ENCODE measurements at regions not wholly inside any gene's neighbourhood (a gene's known extent, or its start where the extent isn't known, plus 50 kb on each side); places are given as distances from the start of the nearest gene placed in this dataset.

- H3K4me1 ChIP-seq (ENCODE audit: control insufficient read depth in 5 of 5, insufficient read depth in 5 of 5, low read length in 5 of 5), result no peaks in the 10 kb centered on the region
- no peaks in the 10 kb centered on the region for H3K27me3 ChIP-seq (ENCODE audit: control insufficient read depth in 5 of 5, insufficient read depth in 4 of 5, low read length in 5 of 5)
- peaks cover 3 to 16% (median 5%) of the 10 kb centered on the region in 5 donors for H3K9me3 ChIP-seq (ENCODE audit: control insufficient read depth in 5 of 5, low read length in 5 of 5)
- H3K27ac ChIP-seq (ENCODE audit: low read depth, low read length), result no peak overlapping the region
- no peak overlapping the region for H3K9ac ChIP-seq (ENCODE audit: low read length in 5 of 5)
- no peak overlapping the region for H3K4me3 ChIP-seq (ENCODE audit: low read depth in 1 of 5, low read length in 5 of 5)
- no peaks in the 10 kb centered on the region for H3K36me3 ChIP-seq (ENCODE audit: control insufficient read depth in 5 of 5, insufficient read depth in 5 of 5, low read length in 5 of 5)
Measured at GRCh38 chr5:68576805-68577204, 361.2 kb downstream of the PIK3R1 start.

- Histone ChIP-seq H3K27ac (ENCODE audit: low read depth, low read length) (no peak overlapping the region), H3K9me3 (ENCODE audit: control insufficient read depth in 5 of 5, low read length in 5 of 5) (peaks cover under 1 to 5% (median 4%) of the 10 kb centered on the region in 5 donors), H3K9ac (ENCODE audit: low read length in 5 of 5) (no peak overlapping the region), H3K4me3 (ENCODE audit: low read depth in 1 of 5, low read length in 5 of 5) (no peak overlapping the region), H3K27me3 (ENCODE audit: control insufficient read depth in 5 of 5, insufficient read depth in 4 of 5, low read length in 5 of 5) (no peaks in the 10 kb centered on the region), H3K4me1 (ENCODE audit: control insufficient read depth in 5 of 5, insufficient read depth in 5 of 5, low read length in 5 of 5) (no peaks in the 10 kb centered on the region), H3K36me3 (ENCODE audit: control insufficient read depth in 5 of 5, insufficient read depth in 5 of 5, low read length in 5 of 5) (no peaks in the 10 kb centered on the region)
Measured at GRCh38 chr5:68582284-68582683, 366.7 kb downstream of the PIK3R1 start.

DNA sequence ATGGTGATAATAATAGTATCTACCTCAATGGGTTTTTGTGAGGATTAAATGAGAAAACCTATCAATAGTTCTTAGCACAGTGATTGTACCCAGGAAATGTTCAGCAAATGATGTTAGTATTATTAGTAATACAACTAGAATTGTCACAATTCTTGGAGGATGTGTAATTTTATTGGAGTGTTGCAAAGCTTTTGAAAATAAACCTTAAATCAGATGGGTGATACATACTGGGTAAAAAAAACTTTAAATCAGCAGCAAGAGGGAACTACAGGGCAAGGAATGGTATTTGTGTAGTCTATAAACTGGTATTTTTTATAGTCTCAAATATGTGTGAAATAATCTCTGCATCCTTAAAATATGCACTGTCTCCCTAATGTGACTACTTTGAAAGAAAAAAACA, 371.6 kb downstream of the PIK3R1 start:
- H3K4me3 ChIP-seq (ENCODE audit: low read depth in 1 of 5, low read length in 5 of 5), result no peak overlapping the region

DNA sequence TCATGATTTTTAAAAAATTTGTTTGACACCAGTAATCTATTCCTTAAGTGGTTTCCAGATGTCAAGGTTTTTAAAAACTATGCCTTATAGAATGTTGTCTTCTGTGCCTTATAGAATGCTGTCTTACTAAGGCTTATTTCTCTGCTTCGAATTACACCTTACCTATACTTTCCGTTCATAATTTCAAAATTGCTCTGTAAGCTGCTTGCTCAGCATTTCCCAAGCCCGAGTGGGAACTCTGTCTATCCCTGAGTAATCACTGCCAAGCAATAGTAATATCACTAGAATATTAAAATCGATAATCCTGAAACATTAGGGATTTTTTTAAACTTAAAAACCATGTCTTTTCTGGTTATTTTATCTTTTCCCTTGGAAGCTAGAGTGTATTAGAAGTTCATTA, 376.3 kb downstream of the PIK3R1 start:
- Histone ChIP-seq H3K4me3 (ENCODE audit: low read depth in 1 of 5, low read length in 5 of 5) (no peak overlapping the region), H3K27ac (ENCODE audit: low read depth, low read length) (no peak overlapping the region)

More for the DNA sequence above, 371.6 kb downstream of the PIK3R1 start:
- no peaks in the 10 kb centered on the region for H3K36me3 ChIP-seq (ENCODE audit: control insufficient read depth in 5 of 5, insufficient read depth in 5 of 5, low read length in 5 of 5)
- peaks cover 0 to 2% (median 0%) of the 10 kb centered on the region in 5 donors for H3K9me3 ChIP-seq (ENCODE audit: control insufficient read depth in 5 of 5, low read length in 5 of 5)
- no peaks in the 10 kb centered on the region for H3K27me3 ChIP-seq (ENCODE audit: control insufficient read depth in 5 of 5, insufficient read depth in 4 of 5, low read length in 5 of 5)
- H3K9ac ChIP-seq (ENCODE audit: low read length in 5 of 5), result no peak overlapping the region
- H3K27ac ChIP-seq (ENCODE audit: low read depth, low read length), result no peak overlapping the region
- peaks cover 0 to under 1% (median 0%) of the 10 kb centered on the region in 5 donors for H3K4me1 ChIP-seq (ENCODE audit: control insufficient read depth in 5 of 5, insufficient read depth in 5 of 5, low read length in 5 of 5)

DNA sequence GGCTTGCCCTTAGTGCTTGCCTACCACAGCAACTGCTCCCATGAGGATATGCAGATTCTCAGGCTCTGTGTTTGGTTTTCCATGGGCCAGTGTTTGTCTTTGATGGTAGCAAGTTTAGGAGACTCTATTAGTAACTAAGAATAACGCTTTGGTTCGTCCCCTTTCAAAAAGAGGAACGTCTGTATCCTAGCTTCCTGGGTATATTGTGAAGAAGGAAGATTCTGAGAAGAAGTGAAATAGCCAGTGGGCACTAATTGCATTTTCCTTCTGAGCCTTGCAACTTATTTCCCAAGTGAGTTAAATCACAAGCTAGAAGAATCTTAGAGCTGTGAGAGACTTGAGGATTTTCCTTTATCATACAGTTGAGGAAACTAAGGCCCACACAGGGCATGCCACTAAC, 376.8 kb downstream of the PIK3R1 start:
- Histone ChIP-seq H3K9me3 (ENCODE audit: control insufficient read depth in 5 of 5, low read length in 5 of 5) (no peaks in the 10 kb centered on the region), H3K27ac (ENCODE audit: low read depth, low read length) (no peak overlapping the region)

More for the DNA sequence above, 376.3 kb downstream of the PIK3R1 start:
- H3K9ac ChIP-seq (ENCODE audit: low read length in 5 of 5), result no peak overlapping the region
- H3K36me3 ChIP-seq (ENCODE audit: control insufficient read depth in 5 of 5, insufficient read depth in 5 of 5, low read length in 5 of 5), result no peaks in the 10 kb centered on the region
- H3K9me3 ChIP-seq (ENCODE audit: control insufficient read depth in 5 of 5, low read length in 5 of 5), result no peaks in the 10 kb centered on the region
- no peaks in the 10 kb centered on the region for H3K27me3 ChIP-seq (ENCODE audit: control insufficient read depth in 5 of 5, insufficient read depth in 4 of 5, low read length in 5 of 5)
- H3K4me1 ChIP-seq (ENCODE audit: control insufficient read depth in 5 of 5, insufficient read depth in 5 of 5, low read length in 5 of 5), result peaks cover 0 to 12% (median 6%) of the 10 kb centered on the region in 5 donors

DNA sequence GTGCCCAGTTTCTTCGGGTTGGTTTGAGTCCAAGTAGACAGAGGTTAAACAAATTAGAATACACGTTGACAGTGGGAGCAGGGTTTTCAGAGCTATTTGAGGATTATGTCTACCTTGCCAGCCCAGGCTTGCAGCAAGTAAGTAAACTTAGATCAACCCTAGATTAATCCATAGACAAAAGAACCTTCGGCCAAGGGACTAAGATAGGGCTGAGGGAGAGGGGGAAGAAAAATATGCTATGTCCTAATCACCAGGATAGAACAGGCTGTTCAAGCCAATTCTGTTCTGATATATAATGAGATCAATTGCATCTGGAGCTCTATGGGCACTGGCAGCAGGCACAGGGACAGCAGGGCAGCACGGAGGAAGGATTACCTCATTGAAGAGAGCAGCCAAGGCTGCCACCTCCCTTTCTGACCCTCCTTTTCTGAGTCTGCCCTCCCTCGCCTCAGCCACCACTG, 377.7 kb downstream of the PIK3R1 start:
- H3K4me1 ChIP-seq (ENCODE audit: control insufficient read depth in 5 of 5, insufficient read depth in 5 of 5, low read length in 5 of 5), result peaks cover 0 to 12% (median 6%) of the 10 kb centered on the region in 5 donors
- H3K4me3 ChIP-seq (ENCODE audit: low read depth in 1 of 5, low read length in 5 of 5), result no peak overlapping the region
- H3K36me3 ChIP-seq (ENCODE audit: control insufficient read depth in 5 of 5, insufficient read depth in 5 of 5, low read length in 5 of 5), result no peaks in the 10 kb centered on the region
- H3K27ac ChIP-seq (ENCODE audit: low read depth, low read length), result no peak overlapping the region
- H3K27me3 ChIP-seq (ENCODE audit: control insufficient read depth in 5 of 5, insufficient read depth in 4 of 5, low read length in 5 of 5), result no peaks in the 10 kb centered on the region
- H3K9ac ChIP-seq (ENCODE audit: low read length in 5 of 5), result no peak overlapping the region
- H3K9me3 ChIP-seq (ENCODE audit: control insufficient read depth in 5 of 5, low read length in 5 of 5), result no peaks in the 10 kb centered on the region

More for the DNA sequence above, 376.8 kb downstream of the PIK3R1 start:
- peaks cover 0 to 12% (median 6%) of the 10 kb centered on the region in 5 donors for H3K4me1 ChIP-seq (ENCODE audit: control insufficient read depth in 5 of 5, insufficient read depth in 5 of 5, low read length in 5 of 5)
- H3K4me3 ChIP-seq (ENCODE audit: low read depth in 1 of 5, low read length in 5 of 5), result no peak overlapping the region
- H3K9ac ChIP-seq (ENCODE audit: low read length in 5 of 5), result no peak overlapping the region
- no peaks in the 10 kb centered on the region for H3K27me3 ChIP-seq (ENCODE audit: control insufficient read depth in 5 of 5, insufficient read depth in 4 of 5, low read length in 5 of 5)
- H3K36me3 ChIP-seq (ENCODE audit: control insufficient read depth in 5 of 5, insufficient read depth in 5 of 5, low read length in 5 of 5), result no peaks in the 10 kb centered on the region

DNA sequence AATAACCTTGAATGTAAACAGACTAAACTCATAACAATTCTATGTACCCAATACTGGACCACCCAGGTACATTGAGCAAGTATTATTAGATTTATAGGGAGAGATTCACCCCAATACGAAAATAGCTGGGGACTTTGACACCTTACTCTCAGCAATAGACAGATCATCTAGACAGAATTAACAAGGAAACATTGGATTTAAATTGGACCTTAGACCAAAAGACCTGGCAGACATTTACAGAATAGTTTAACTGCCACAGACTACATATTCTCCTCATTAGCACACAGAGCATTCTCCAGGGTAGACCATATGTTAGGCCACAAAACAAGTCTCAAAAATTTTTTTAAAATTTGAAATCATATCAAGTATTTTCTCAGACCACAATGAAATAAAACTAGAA, 397.4 kb downstream of the PIK3R1 start:
- H3K27me3 ChIP-seq (ENCODE audit: control insufficient read depth in 5 of 5, insufficient read depth in 4 of 5, low read length in 5 of 5), result no peaks in the 10 kb centered on the region
- H3K4me1 ChIP-seq (ENCODE audit: control insufficient read depth in 5 of 5, insufficient read depth in 5 of 5, low read length in 5 of 5), result no peaks in the 10 kb centered on the region
- H3K9me3 ChIP-seq (ENCODE audit: control insufficient read depth in 5 of 5, low read length in 5 of 5), result peaks cover 8 to 25% (median 21%) of the 10 kb centered on the region in 5 donors
- no peak overlapping the region for H3K4me3 ChIP-seq (ENCODE audit: low read depth in 1 of 5, low read length in 5 of 5)
- no peak overlapping the region for H3K27ac ChIP-seq (ENCODE audit: low read depth, low read length)
- no peaks in the 10 kb centered on the region for H3K36me3 ChIP-seq (ENCODE audit: control insufficient read depth in 5 of 5, insufficient read depth in 5 of 5, low read length in 5 of 5)
- no peak overlapping the region for H3K9ac ChIP-seq (ENCODE audit: low read length in 5 of 5)

- no peak overlapping the region for H3K9ac ChIP-seq (ENCODE audit: low read length in 5 of 5)
- no peaks in the 10 kb centered on the region for H3K36me3 ChIP-seq (ENCODE audit: control insufficient read depth in 5 of 5, insufficient read depth in 5 of 5, low read length in 5 of 5)
- no peak overlapping the region for H3K4me3 ChIP-seq (ENCODE audit: low read depth in 1 of 5, low read length in 5 of 5)
- H3K9me3 ChIP-seq (ENCODE audit: control insufficient read depth in 5 of 5, low read length in 5 of 5), result peaks cover 0 to 4% (median 0%) of the 10 kb centered on the region in 5 donors
- H3K27ac ChIP-seq (ENCODE audit: low read depth, low read length), result no peak overlapping the region
- no peaks in the 10 kb centered on the region for H3K4me1 ChIP-seq (ENCODE audit: control insufficient read depth in 5 of 5, insufficient read depth in 5 of 5, low read length in 5 of 5)
- no peaks in the 10 kb centered on the region for H3K27me3 ChIP-seq (ENCODE audit: control insufficient read depth in 5 of 5, insufficient read depth in 4 of 5, low read length in 5 of 5)
Measured at GRCh38 chr5:68618501-68618900, 402.9 kb downstream of the PIK3R1 start.

DNA sequence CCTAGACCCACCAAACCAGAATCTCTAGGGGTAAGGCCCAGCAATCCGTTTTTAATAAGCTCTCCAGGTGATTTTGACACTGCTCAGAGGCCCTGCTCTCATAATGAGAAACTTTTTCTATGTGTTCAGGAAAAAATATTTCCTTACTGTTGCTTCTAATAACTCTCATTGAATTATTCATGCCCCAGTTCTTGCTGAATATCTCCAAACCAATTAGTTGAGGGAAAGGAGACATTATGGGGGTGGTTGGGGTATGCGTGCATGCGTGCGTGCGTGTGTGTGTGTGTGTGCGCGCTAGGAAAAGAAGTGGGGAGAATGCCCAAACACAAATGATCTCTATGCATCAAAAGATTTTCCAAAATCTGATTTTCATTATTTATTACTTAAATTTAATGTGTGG, 411.4 kb downstream of the PIK3R1 start:
- Histone ChIP-seq H3K4me1 (ENCODE audit: control insufficient read depth in 5 of 5, insufficient read depth in 5 of 5, low read length in 5 of 5) (no peaks in the 10 kb centered on the region), H3K27ac (ENCODE audit: low read depth, low read length) (no peak overlapping the region), H3K27me3 (ENCODE audit: control insufficient read depth in 5 of 5, insufficient read depth in 4 of 5, low read length in 5 of 5) (no peaks in the 10 kb centered on the region), H3K4me3 (ENCODE audit: low read depth in 1 of 5, low read length in 5 of 5) (no peak overlapping the region), H3K36me3 (ENCODE audit: control insufficient read depth in 5 of 5, insufficient read depth in 5 of 5, low read length in 5 of 5) (no peaks in the 10 kb centered on the region), H3K9ac (ENCODE audit: low read length in 5 of 5) (no peak overlapping the region), H3K9me3 (ENCODE audit: control insufficient read depth in 5 of 5, low read length in 5 of 5) (no peaks in the 10 kb centered on the region)

GRCh38 chr5:68628082-68628814, 412.7 kb downstream of the PIK3R1 start:
- Histone ChIP-seq H3K9me3 (ENCODE audit: control insufficient read depth in 5 of 5, low read length in 5 of 5) (no peaks in the 10 kb centered on the region), H3K27ac (ENCODE audit: low read depth, low read length) (no peak overlapping the region)

More at GRCh38 chr5:68628082-68628814, 412.7 kb downstream of the PIK3R1 start:
- H3K9ac ChIP-seq (ENCODE audit: low read length in 5 of 5), result no peak overlapping the region
- H3K4me1 ChIP-seq (ENCODE audit: control insufficient read depth in 5 of 5, insufficient read depth in 5 of 5, low read length in 5 of 5), result no peaks in the 10 kb centered on the region
- H3K36me3 ChIP-seq (ENCODE audit: control insufficient read depth in 5 of 5, insufficient read depth in 5 of 5, low read length in 5 of 5), result no peaks in the 10 kb centered on the region
- H3K4me3 ChIP-seq (ENCODE audit: low read depth in 1 of 5, low read length in 5 of 5), result no peak overlapping the region
- H3K27me3 ChIP-seq (ENCODE audit: control insufficient read depth in 5 of 5, insufficient read depth in 4 of 5, low read length in 5 of 5), result no peaks in the 10 kb centered on the region

All from subcutaneous abdominal adipose tissue (tissue), 5 donors.